IMR-90 (cell line): ENCODE measurements at regions not wholly inside any gene's neighbourhood (a gene's known extent, or its start where the extent isn't known, plus 50 kb on each side); places are given as distances from the start of the nearest gene placed in this dataset.

Experiments used
- ATAC-seq: fragments of 200-7000 bp; cut with Tn5 transposase; 2 replicates; pipeline ENCODE4 v1.9.1; 2020; ENCODE audit warnings: low read depth, mild to moderate bottlenecking, moderate library complexity
- BruUV-seq: library from RNA; stranded (reverse); fragments of 400-500 nt; replicated peaks from 2 replicates; lab custom pipeline; 2021; lab: Mats Ljungman, UMichigan
- CTCF ChIA-PET: fragments of 300-600 bp; formaldehyde crosslinking; extraction: SDS; loops from one replicate; lab custom pipeline; 2021; ENCODE audit warnings: antibody characterized with exemption; lab: Yijun Ruan, JAX
- POLR2A ChIA-PET: fragments of 300-600 bp; sonication (Branson Sonifier 250); formaldehyde crosslinking; loops from one replicate; lab custom pipeline; 2022; ENCODE audit warnings: antibody characterized with exemption; ENCODE audit not compliant: unreplicated experiment; lab: Charles Lee
- DNase-seq: peaks from one replicate; pipeline ENCODE4 v3.0.0; 2013
- H2AFZ ChIP-seq: replicated peaks from 2 replicates; pipeline ENCODE3; 2013; ENCODE audit warnings: low read length, mild to moderate bottlenecking; ENCODE audit not compliant: poor library complexity
- H2AK5ac ChIP-seq: 2 replicates; pipeline ENCODE4 v1.6.1; 2013; ENCODE audit warnings: low read depth, low read length, inconsistent platforms
- H2AK9ac ChIP-seq: replicated peaks from 2 replicates; pipeline ENCODE3; 2013; ENCODE audit warnings: mild to moderate bottlenecking, low read depth, low read length, moderate library complexity; ENCODE audit not compliant: poor library complexity
- H2BK120ac ChIP-seq: 2 replicates; pipeline ENCODE4 v1.6.1; 2013; ENCODE audit warnings: low read depth, low read length, inconsistent platforms
- H2BK15ac ChIP-seq: 3 replicates; pipeline ENCODE4 v1.6.1; 2013; ENCODE audit warnings: low read depth, low read length, inconsistent platforms
- H2BK20ac ChIP-seq: 2 replicates; pipeline ENCODE4 v1.6.1; 2013; ENCODE audit warnings: low read depth, mild to moderate bottlenecking, inconsistent platforms, low read length, moderate library complexity
- H2BK5ac ChIP-seq: 2 replicates; pipeline ENCODE4 v1.6.1; 2013; ENCODE audit warnings: mild to moderate bottlenecking, low read depth, low read length, inconsistent platforms; ENCODE audit not compliant: poor library complexity, severe bottlenecking
- H3K14ac ChIP-seq: replicated peaks from 2 replicates; pipeline ENCODE4 v1.6.1; 2013; ENCODE audit warnings: low read depth, low read length, inconsistent platforms
- H3K18ac ChIP-seq: 2 replicates; pipeline ENCODE4 v1.6.1; 2013; ENCODE audit warnings: low read depth, low read length, control low read depth
- H3K23ac ChIP-seq: 2 replicates; pipeline ENCODE4 v1.6.1; 2013; ENCODE audit warnings: low read depth, low read length, inconsistent platforms
- H3K27ac ChIP-seq: 2 replicates; pipeline ENCODE4 v1.5.1; 2013; ENCODE audit warnings: mild to moderate bottlenecking, control low read depth, low read length; ENCODE audit not compliant: insufficient read depth
- H3K27me3 ChIP-seq: 2 replicates; pipeline ENCODE4 v1.6.1; 2013; ENCODE audit warnings: low read length; ENCODE audit not compliant: control insufficient read depth, insufficient read depth
- H3K36me3 ChIP-seq: 2 replicates; pipeline ENCODE4 v1.6.1; 2013; ENCODE audit warnings: low read length, mixed read lengths; ENCODE audit not compliant: control insufficient read depth, insufficient read depth
- H3K4ac ChIP-seq: 2 replicates; pipeline ENCODE4 v1.6.1; 2013; ENCODE audit warnings: low read depth, low read length, inconsistent platforms
- H3K4me1 ChIP-seq: 2 replicates; pipeline ENCODE4 v1.6.1; 2013; ENCODE audit warnings: low read length, mixed read lengths; ENCODE audit not compliant: control insufficient read depth, insufficient read depth
- H3K4me2 ChIP-seq: 2 replicates; pipeline ENCODE4 v1.6.1; 2013; ENCODE audit warnings: low read depth, mild to moderate bottlenecking, control low read depth, low read length, moderate library complexity
- H3K4me3 ChIP-seq: 2 replicates; pipeline ENCODE4 v1.5.1; 2013; ENCODE audit warnings: low read depth, mild to moderate bottlenecking, control low read depth, low read length, moderate library complexity; ENCODE audit not compliant: insufficient read depth
- H3K56ac ChIP-seq: 2 replicates; pipeline ENCODE4 v1.6.1; 2013; ENCODE audit warnings: low read length, inconsistent platforms; ENCODE audit not compliant: insufficient read depth; ENCODE audit errors: extremely low read depth
- H3K79me1 ChIP-seq, 2 experiments: 2 replicates each; pipeline ENCODE4 v1.6.1; 2013; ENCODE audit warnings: low read length in 2 of 2, inconsistent platforms in 1 of 2, low read depth in 1 of 2
- H3K9ac ChIP-seq: 2 replicates; pipeline ENCODE4 v1.6.1; 2013; ENCODE audit warnings: low read depth, low read length, control low read depth
- H3K9me1 ChIP-seq: 2 replicates; pipeline ENCODE4 v1.6.1; 2013; ENCODE audit warnings: low read length, inconsistent platforms; ENCODE audit not compliant: insufficient read depth
- H3K9me3 ChIP-seq: 2 replicates; pipeline ENCODE4 v1.6.1; 2013; ENCODE audit warnings: low read length; ENCODE audit not compliant: control insufficient read depth, insufficient read depth
- H4K20me1 ChIP-seq: 2 replicates; pipeline ENCODE4 v1.6.1; 2013; ENCODE audit warnings: low read length, inconsistent platforms; ENCODE audit not compliant: insufficient read depth
- H4K5ac ChIP-seq: 2 replicates; pipeline ENCODE4 v1.6.1; 2013; ENCODE audit warnings: mild to moderate bottlenecking, low read depth, low read length, control low read depth
- H4K8ac ChIP-seq, 2 experiments: 2 replicates each; pipeline ENCODE4 v1.6.1; 2013; ENCODE audit warnings: low read depth in 2 of 2, low read length in 2 of 2, control low read depth in 1 of 2, inconsistent platforms in 1 of 2
- H4K91ac ChIP-seq: 2 replicates; pipeline ENCODE4 v1.6.1; 2013; ENCODE audit warnings: low read depth, low read length, inconsistent platforms; ENCODE audit not compliant: insufficient read depth
- BHLHE40 ChIP-seq: fragments of 150-350 bp; IDR thresholded peaks from 2 replicates; pipeline ENCODE4 v1.6.1; 2016; ENCODE audit warnings: mild to moderate bottlenecking, low read depth, low read length
- CEBPB ChIP-seq: IDR thresholded peaks from 2 replicates; pipeline ENCODE4 v1.6.1; 2012; ENCODE audit warnings: low read depth, low read length, improper control_type of control experiment
- CHD1 ChIP-seq: IDR thresholded peaks from 2 replicates; pipeline ENCODE4 v1.6.1; 2012; ENCODE audit warnings: low read depth, low read length, improper control_type of control experiment
- ELK1 ChIP-seq: fragments of 150-350 bp; IDR thresholded peaks from 2 replicates; pipeline ENCODE4 v1.6.1; 2016; ENCODE audit warnings: low read depth, mild to moderate bottlenecking, low read length, moderate library complexity, borderline replicate concordance
- FOS ChIP-seq: fragments of 150-350 bp; IDR thresholded peaks from 2 replicates; pipeline ENCODE4 v1.6.1; 2016; ENCODE audit warnings: low read depth, low read length
- MAFK ChIP-seq: IDR thresholded peaks from 2 replicates; pipeline ENCODE4 v1.6.1; 2012; ENCODE audit warnings: low read depth, low read length, improper control_type of control experiment
- MAZ ChIP-seq: IDR thresholded peaks from 2 replicates; pipeline ENCODE4 v1.6.1; 2012; ENCODE audit warnings: low read depth, mild to moderate bottlenecking, low read length, improper control_type of control experiment, moderate library complexity, borderline replicate concordance
- MXI1 ChIP-seq: IDR thresholded peaks from 2 replicates; pipeline ENCODE4 v1.6.1; 2012; ENCODE audit warnings: low read depth, mild to moderate bottlenecking, low read length, moderate library complexity, borderline replicate concordance
- NFE2L2 ChIP-seq: fragments of 150-350 bp; IDR thresholded peaks from 2 replicates; pipeline ENCODE4 v1.6.1; 2016; ENCODE audit warnings: low read depth, mild to moderate bottlenecking, low read length
- POLR2A ChIP-seq: IDR thresholded peaks from 2 replicates; pipeline ENCODE4 v1.6.1; 2012; ENCODE audit warnings: mild to moderate bottlenecking, low read depth, low read length
- RAD21 ChIP-seq: IDR thresholded peaks from 2 replicates; pipeline ENCODE4 v1.6.1; 2012; ENCODE audit warnings: low read length, improper control_type of control experiment
- RCOR1 ChIP-seq: IDR thresholded peaks from 2 replicates; pipeline ENCODE4 v1.6.1; 2012; ENCODE audit warnings: mild to moderate bottlenecking, low read length, improper control_type of control experiment; ENCODE audit not compliant: insufficient replicate concordance
- RFX5 ChIP-seq: IDR thresholded peaks from 2 replicates; pipeline ENCODE4 v1.8.0; 2012; ENCODE audit warnings: low read depth, mild to moderate bottlenecking, low read length, moderate library complexity
- SMC3 ChIP-seq: fragments of 150-350 bp; IDR thresholded peaks from 2 replicates; pipeline ENCODE4 v1.6.1; 2016; ENCODE audit warnings: low read depth, mild to moderate bottlenecking, antibody characterized with exemption, low read length, moderate library complexity
- USF2 ChIP-seq: fragments of 150-350 bp; IDR thresholded peaks from 2 replicates; pipeline ENCODE4 v1.6.1; 2017; ENCODE audit warnings: mild to moderate bottlenecking, antibody characterized with exemption, low read length, low read depth
- WGBS, 2 experiments: methylation state at CpG; one replicate each; pipeline versions ENCODE4 v1.1.5 to v1.1.7; 2013; ENCODE audit warnings: missing lambda C conversion rate in 2 of 2; ENCODE audit not compliant: insufficient read length in 1 of 2; ENCODE audit errors: extremely low coverage in 2 of 2; 5-methylcytosine and 5-hydroxymethylcytosine counted together
- dilution Hi-C: fragments of 300-500 bp; cut with HindIII; formaldehyde crosslinking; loops from one replicate; pipeline ENCODE4 v1.14.3; 2018; ENCODE audit warnings: low sequenced_read_pairs; ENCODE audit not compliant: unreplicated experiment
- in situ Hi-C: fragments of 300-500 bp; cut with MboI; formaldehyde crosslinking; loops from 3 replicates; pipeline ENCODE4 v1.14.3; 2019; ENCODE audit warnings: low sequenced_read_pairs, inconsistent platforms, mixed read lengths
- intact Hi-C: fragments of 100-400 bp; cut with micrococcal nuclease; formaldehyde crosslinking; loops from 2 replicates; pipeline ENCODE4 v1.10.0; 2022
- TF ChIP-seq, protein P1 (sequence below): conservative IDR thresholded peaks from 2 replicates; pipeline ENCODE4 v1.5.1; 2012; ENCODE audit warnings: mild to moderate bottlenecking, low read depth, low read length, improper control_type of control experiment

DNA sequence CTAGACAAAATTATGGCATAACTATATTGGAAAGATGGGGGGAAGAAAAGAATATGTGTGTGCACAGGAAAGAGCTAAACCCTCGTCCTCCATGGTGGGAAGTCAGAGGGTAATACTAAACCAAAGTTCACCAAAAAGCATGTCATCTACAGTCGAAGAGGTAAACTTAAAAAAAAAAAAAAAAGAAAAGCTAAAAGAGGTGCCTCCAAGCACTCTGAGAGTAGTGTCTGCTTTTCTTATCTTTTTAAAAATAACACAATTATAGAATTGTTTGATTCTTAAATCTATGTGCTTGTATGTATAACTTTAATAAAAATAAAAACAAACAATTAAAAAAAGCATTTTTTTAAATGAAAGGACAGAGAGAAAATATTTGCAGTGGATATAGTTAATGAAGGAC lies 77.3 kb upstream of the MYCN start:
- no peak overlapping the region for H3K4ac ChIP-seq
- DNase-seq: no peak
- H2AK9ac ChIP-seq: no peak overlapping the region
- no peaks in the 10 kb centered on the region for H3K36me3 ChIP-seq
- dilution Hi-C loops (no loop called here), in situ Hi-C loops (no loop called here), intact Hi-C loops (no loop called here)
- no peak overlapping the region for H4K5ac ChIP-seq
- no peak overlapping the region for H4K91ac ChIP-seq
- no peak overlapping the region for H2BK120ac ChIP-seq
- H3K27ac ChIP-seq: no peak overlapping the region
- POLR2A ChIA-PET: no interaction called here
- H2AK5ac ChIP-seq: no peak overlapping the region
- no peak overlapping the region for H4K8ac ChIP-seq
- no peak overlapping the region for H2AFZ ChIP-seq
- no peak overlapping the region for H3K4me3 ChIP-seq
- CTCF ChIA-PET: no interaction called here
- no TSS peak for BruUV-seq
- no peaks in the 10 kb centered on the region for H4K20me1 ChIP-seq
- no peak for ATAC-seq
- H2BK20ac ChIP-seq: no peak overlapping the region
- no peaks in the 10 kb centered on the region for H3K79me1 ChIP-seq
- H3K4me2 ChIP-seq: no peak overlapping the region
- H3K9me1 ChIP-seq: no peaks in the 10 kb centered on the region
- no peak overlapping the region for H2BK5ac ChIP-seq
- H3K18ac ChIP-seq: no peak overlapping the region
- no peaks in the 10 kb centered on the region for H3K27me3 ChIP-seq
- WGBS, 2 experiments: no CpG with 5 or more reads among the region's 2 CpGs
- H3K9me3 ChIP-seq: peaks cover 4% of the 10 kb centered on the region; the same call in 1 of the 2 replicates
- no peak overlapping the region for H3K23ac ChIP-seq
- no peak overlapping the region for H3K56ac ChIP-seq
- no peaks in the 10 kb centered on the region for H3K4me1 ChIP-seq
- no peak overlapping the region for H2BK15ac ChIP-seq
- no peak overlapping the region for H3K9ac ChIP-seq
- H3K14ac ChIP-seq: no peak overlapping the region
- TF ChIP-seq MAZ: no peak
- no peak for TF ChIP-seq RFX5
- TF ChIP-seq POLR2A: no peak
- TF ChIP-seq RAD21: no peak
- TF ChIP-seq CEBPB: no peak
- TF ChIP-seq SMC3: no peak
- TF ChIP-seq FOS: no peak
- no peak for TF ChIP-seq ELK1
- TF ChIP-seq CHD1: no peak
- no peak for TF ChIP-seq USF2
- TF ChIP-seq NFE2L2: no peak
- no peak for TF ChIP-seq RCOR1
- no peak for TF ChIP-seq MAFK
- TF ChIP-seq, protein P1, sequence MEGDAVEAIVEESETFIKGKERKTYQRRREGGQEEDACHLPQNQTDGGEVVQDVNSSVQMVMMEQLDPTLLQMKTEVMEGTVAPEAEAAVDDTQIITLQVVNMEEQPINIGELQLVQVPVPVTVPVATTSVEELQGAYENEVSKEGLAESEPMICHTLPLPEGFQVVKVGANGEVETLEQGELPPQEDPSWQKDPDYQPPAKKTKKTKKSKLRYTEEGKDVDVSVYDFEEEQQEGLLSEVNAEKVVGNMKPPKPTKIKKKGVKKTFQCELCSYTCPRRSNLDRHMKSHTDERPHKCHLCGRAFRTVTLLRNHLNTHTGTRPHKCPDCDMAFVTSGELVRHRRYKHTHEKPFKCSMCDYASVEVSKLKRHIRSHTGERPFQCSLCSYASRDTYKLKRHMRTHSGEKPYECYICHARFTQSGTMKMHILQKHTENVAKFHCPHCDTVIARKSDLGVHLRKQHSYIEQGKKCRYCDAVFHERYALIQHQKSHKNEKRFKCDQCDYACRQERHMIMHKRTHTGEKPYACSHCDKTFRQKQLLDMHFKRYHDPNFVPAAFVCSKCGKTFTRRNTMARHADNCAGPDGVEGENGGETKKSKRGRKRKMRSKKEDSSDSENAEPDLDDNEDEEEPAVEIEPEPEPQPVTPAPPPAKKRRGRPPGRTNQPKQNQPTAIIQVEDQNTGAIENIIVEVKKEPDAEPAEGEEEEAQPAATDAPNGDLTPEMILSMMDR: no peak
- no peak for TF ChIP-seq MXI1
- no peak for TF ChIP-seq BHLHE40
